OCI-LY7 (cell line): ENCODE measurements at regions not wholly inside any gene's neighbourhood (a gene's known extent, or its start where the extent isn't known, plus 50 kb on each side); places are given as distances from the start of the nearest gene placed in this dataset.

Experiments used
- EZH2phosphoT487 ChIP-seq: fragments of 200-600 bp; sonication (generic); IDR thresholded peaks from 2 replicates; pipeline ENCODE4 v1.6.1; 2018; ENCODE audit warnings: low read depth, borderline replicate concordance, mild to moderate bottlenecking, mixed run types, antibody characterized with exemption, low read length, moderate library complexity, mixed read lengths
- TF ChIP-seq, protein P1 (sequence below): fragments of 200-600 bp; sonication (generic); conservative IDR thresholded peaks from 2 replicates; pipeline ENCODE4 v1.5.1; 2014; ENCODE audit warnings: mild to moderate bottlenecking, antibody characterized with exemption, low read length, moderate library complexity, mixed read lengths

- TF ChIP-seq, protein P1, sequence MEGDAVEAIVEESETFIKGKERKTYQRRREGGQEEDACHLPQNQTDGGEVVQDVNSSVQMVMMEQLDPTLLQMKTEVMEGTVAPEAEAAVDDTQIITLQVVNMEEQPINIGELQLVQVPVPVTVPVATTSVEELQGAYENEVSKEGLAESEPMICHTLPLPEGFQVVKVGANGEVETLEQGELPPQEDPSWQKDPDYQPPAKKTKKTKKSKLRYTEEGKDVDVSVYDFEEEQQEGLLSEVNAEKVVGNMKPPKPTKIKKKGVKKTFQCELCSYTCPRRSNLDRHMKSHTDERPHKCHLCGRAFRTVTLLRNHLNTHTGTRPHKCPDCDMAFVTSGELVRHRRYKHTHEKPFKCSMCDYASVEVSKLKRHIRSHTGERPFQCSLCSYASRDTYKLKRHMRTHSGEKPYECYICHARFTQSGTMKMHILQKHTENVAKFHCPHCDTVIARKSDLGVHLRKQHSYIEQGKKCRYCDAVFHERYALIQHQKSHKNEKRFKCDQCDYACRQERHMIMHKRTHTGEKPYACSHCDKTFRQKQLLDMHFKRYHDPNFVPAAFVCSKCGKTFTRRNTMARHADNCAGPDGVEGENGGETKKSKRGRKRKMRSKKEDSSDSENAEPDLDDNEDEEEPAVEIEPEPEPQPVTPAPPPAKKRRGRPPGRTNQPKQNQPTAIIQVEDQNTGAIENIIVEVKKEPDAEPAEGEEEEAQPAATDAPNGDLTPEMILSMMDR = no peak
- TF ChIP-seq EZH2phosphoT487 = no peak
These were observed 145.7 kb downstream of the RELL1 start for GRCh38 chr4:37540486-37540885.
